ENCODE measurements at regions not wholly inside any gene's neighbourhood (a gene's known extent, or its start where the extent isn't known, plus 50 kb on each side); places are given as distances from the start of the nearest gene placed in this dataset.
"Not testable (repeated sequence)": the region's sequence is repeated elsewhere in the genome, so short reads cannot be mapped to it uniquely, and the experiment has no call there.

GRCh38 chr2:16099326-16099725 is 159.0 kb downstream of the MYCN start:
- Histone ChIP-seq H3K4me1 (peaks cover 24% of the 10 kb centered on the region), H3K27me3 (no peaks in the 10 kb centered on the region), H3K36me3 (no peaks in the 10 kb centered on the region), H3K9me3 (peaks cover 25% of the 10 kb centered on the region), H3K4me3 (ENCODE audit: low read depth, low read length) (no peak overlapping the region)
- TF ChIP-seq CTCF (IDR thresholded peaks at IDR 0.05; ENCODE audit: low read depth, low read length), result no peak
- DNase-seq, result peak; percentile 82

GRCh38 chr2:16096962-16097361 is 156.6 kb downstream of the MYCN start:
- TF ChIP-seq CTCF (IDR thresholded peaks at IDR 0.05; ENCODE audit: low read depth, low read length), result no peak
- no peak for DNase-seq
- H3K27me3 ChIP-seq, result no peaks in the 10 kb centered on the region
- H3K36me3 ChIP-seq, result no peaks in the 10 kb centered on the region
- H3K4me1 ChIP-seq, result peaks cover 35% of the 10 kb centered on the region
- H3K9me3 ChIP-seq, result peaks cover 28% of the 10 kb centered on the region
- H3K4me3 ChIP-seq (ENCODE audit: low read depth, low read length), result no peak overlapping the region

- H3K36me3 ChIP-seq; H3K27me3 ChIP-seq; H3K4me3 ChIP-seq (ENCODE audit: low read depth, low read length): not testable (repeated sequence)
- DNase-seq, result peak; percentile 75
- peaks cover 35% of the 10 kb centered on the region for H3K4me1 ChIP-seq
- H3K9me3 ChIP-seq, result peaks cover 30% of the 10 kb centered on the region
Measured at GRCh38 chr2:16095483-16095882, 155.1 kb downstream of the MYCN start.

GRCh38 chr2:16094811-16095210 is 154.5 kb downstream of the MYCN start:
- Histone ChIP-seq H3K4me3 (ENCODE audit: low read depth, low read length) (peak overlapping the region; percentile 0), H3K9me3 (peaks cover 27% of the 10 kb centered on the region), H3K27me3 (no peaks in the 10 kb centered on the region), H3K36me3 (no peaks in the 10 kb centered on the region), H3K4me1 (peaks cover 35% of the 10 kb centered on the region)
- no peak for TF ChIP-seq CTCF (IDR thresholded peaks at IDR 0.05; ENCODE audit: low read depth, low read length)
- no peak for DNase-seq

GRCh38 chr2:16093639-16094529 is 153.5 kb downstream of the MYCN start:
- Histone ChIP-seq H3K4me3 (ENCODE audit: low read depth, low read length) (peak overlapping the region; percentile 0), H3K4me1 (peaks cover 35% of the 10 kb centered on the region), H3K9me3 (peaks cover 21% of the 10 kb centered on the region), H3K27me3 (no peaks in the 10 kb centered on the region), H3K36me3 (no peaks in the 10 kb centered on the region)
- DNase-seq, result no peak
- TF ChIP-seq CTCF (IDR thresholded peaks at IDR 0.05; ENCODE audit: low read depth, low read length), result no peak

GRCh38 chr2:16092861-16093638 is 152.7 kb downstream of the MYCN start:
- peaks cover 39% of the 10 kb centered on the region for H3K4me1 ChIP-seq
- peaks cover 21% of the 10 kb centered on the region for H3K9me3 ChIP-seq
- no peaks in the 10 kb centered on the region for H3K36me3 ChIP-seq
- peak; percentile 85 for DNase-seq
- H3K4me3 ChIP-seq (ENCODE audit: low read depth, low read length), result no peak overlapping the region
- H3K27me3 ChIP-seq, result no peaks in the 10 kb centered on the region
- TF ChIP-seq CTCF (IDR thresholded peaks at IDR 0.05; ENCODE audit: low read depth, low read length), result no peak
